Smooth muscle cell (in vitro differentiated cells): ENCODE measurements at regions not wholly inside any gene's neighbourhood (a gene's known extent, or its start where the extent isn't known, plus 50 kb on each side); places are given as distances from the start of the nearest gene placed in this dataset.

Source experiments
- DNase-seq: peaks from one replicate; lab custom pipeline; 2025; ENCODE audit not compliant: unreplicated experiment; lab: John Stamatoyannopoulos, UW
- H2AFZ ChIP-seq: fragments of 200-600 bp; sonication (generic); 2 replicates; pipeline ENCODE4 v1.6.0; 2016; ENCODE audit warnings: antibody characterized with exemption, low read depth, mild to moderate bottlenecking
- H3F3A ChIP-seq: fragments of 200-600 bp; sonication (generic); 2 replicates; pipeline ENCODE4 v1.6.0; 2017; ENCODE audit warnings: antibody characterized with exemption, low read depth
- H3K27ac ChIP-seq: fragments of 200-600 bp; sonication (generic); 2 replicates; pipeline ENCODE4 v1.5.1; 2016; ENCODE audit warnings: low read depth, mild to moderate bottlenecking
- H3K27me3 ChIP-seq: fragments of 200-600 bp; sonication (generic); 2 replicates; pipeline ENCODE4 v1.6.1; 2016; ENCODE audit warnings: low read depth, mild to moderate bottlenecking
- H3K36me3 ChIP-seq: fragments of 200-600 bp; sonication (generic); 2 replicates; pipeline ENCODE4 v1.5.1; 2016; ENCODE audit warnings: low read depth
- H3K4me1 ChIP-seq: fragments of 200-600 bp; sonication (generic); 2 replicates; pipeline ENCODE4 v1.5.1; 2016; ENCODE audit warnings: low read depth
- H3K4me2 ChIP-seq: fragments of 200-600 bp; sonication (generic); 2 replicates; pipeline ENCODE4 v1.6.0; 2016; ENCODE audit warnings: mild to moderate bottlenecking
- H3K4me3 ChIP-seq: fragments of 200-600 bp; sonication (generic); 2 replicates; pipeline ENCODE4 v1.5.1; 2016; ENCODE audit warnings: mild to moderate bottlenecking
- H3K79me2 ChIP-seq: fragments of 200-600 bp; sonication (generic); 2 replicates; pipeline ENCODE4 v1.6.0; 2016; ENCODE audit warnings: low read depth, mild to moderate bottlenecking
- H3K9ac ChIP-seq: fragments of 200-600 bp; sonication (generic); 2 replicates; pipeline ENCODE4 v1.6.0; 2016; ENCODE audit warnings: low read depth
- H3K9me3 ChIP-seq: fragments of 200-600 bp; sonication (generic); replicated peaks from 2 replicates; pipeline ENCODE4 v1.5.1; 2016; ENCODE audit warnings: low read depth
- H4K20me1 ChIP-seq: fragments of 200-600 bp; sonication (generic); 2 replicates; pipeline ENCODE4 v1.6.0; 2016; ENCODE audit warnings: low read depth
- CTCF ChIP-seq: fragments of 200-600 bp; sonication (generic); IDR thresholded peaks from 2 replicates; pipeline ENCODE4 v1.5.1; 2017; ENCODE audit warnings: borderline replicate concordance, mild to moderate bottlenecking, antibody characterized with exemption; ENCODE audit not compliant: insufficient read depth, poor library complexity, severe bottlenecking
- WGBS: methylation state at CpG from one replicate; pipeline ENCODE4 v1.1.7; 2016; ENCODE audit warnings: low lambda C conversion rate; 5-methylcytosine and 5-hydroxymethylcytosine counted together

DNA sequence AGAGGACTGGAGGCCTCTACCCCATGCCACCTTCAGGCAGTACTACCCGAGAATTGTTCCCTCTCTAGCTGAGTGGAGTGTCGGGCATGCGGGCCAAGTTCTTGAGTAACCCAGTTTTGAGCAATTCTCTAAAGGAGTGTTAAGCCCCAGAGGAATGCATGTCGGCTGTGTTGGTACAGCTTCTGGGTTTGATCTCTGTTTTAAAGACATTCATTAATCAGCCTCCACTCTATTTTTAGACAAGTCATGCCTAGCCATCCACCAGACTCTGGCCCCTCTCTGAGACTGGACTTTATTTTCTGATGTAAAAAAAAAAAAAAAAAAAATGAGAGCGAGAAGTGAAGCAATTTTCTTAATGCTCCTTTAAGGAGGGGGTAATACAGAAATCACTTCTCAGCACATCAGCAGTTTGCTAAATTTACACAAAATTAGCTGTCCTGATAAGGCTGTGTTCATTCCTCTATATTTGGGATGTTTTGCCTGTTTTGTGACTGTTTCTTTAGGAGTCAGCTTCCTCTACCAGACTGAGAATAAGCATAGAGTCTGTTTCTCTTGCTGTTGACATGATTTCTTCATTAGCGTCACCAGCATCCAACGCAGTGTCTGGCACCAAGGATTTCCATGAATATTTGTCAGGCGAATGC is 88.7 kb downstream of the AXIN2 start:
- DNase-seq, result no peak
- 21% methylated on average over 8 of the region's 8 CpGs for WGBS
- peak overlapping the region; percentile 8 for H2AFZ ChIP-seq

DNA sequence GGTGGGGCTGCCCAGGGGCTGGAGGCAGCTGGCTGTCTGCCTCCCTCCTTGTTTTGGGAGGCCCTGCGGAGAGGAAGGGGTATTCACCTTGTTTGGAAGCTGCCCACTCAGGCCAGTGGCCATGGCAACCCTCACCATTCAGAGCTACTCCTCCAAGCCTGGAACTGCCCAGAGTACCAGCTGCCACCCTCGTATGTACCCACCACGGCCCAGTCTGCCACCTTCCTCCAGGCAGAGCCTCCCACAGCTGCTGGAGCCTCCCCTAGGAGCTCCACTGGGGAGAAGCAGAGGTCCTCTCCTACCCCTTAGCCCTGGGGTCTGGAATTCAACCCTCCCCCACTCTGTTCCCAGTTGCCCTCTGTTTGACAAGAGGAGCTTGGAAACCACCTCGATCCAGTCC is 90.7 kb downstream of the AXIN2 start:
- no peak for DNase-seq
- H3K27me3 ChIP-seq, result no peaks in the 10 kb centered on the region
- peaks cover 5% of the 10 kb centered on the region for H3F3A ChIP-seq
- WGBS, result 87% methylated on average over 4 of the region's 4 CpGs
- H3K4me1 ChIP-seq, result no peaks in the 10 kb centered on the region
- H3K9ac ChIP-seq, result no peak overlapping the region
- H3K36me3 ChIP-seq, result no peaks in the 10 kb centered on the region
- no peaks in the 10 kb centered on the region for H3K9me3 ChIP-seq
- no peaks in the 10 kb centered on the region for H4K20me1 ChIP-seq
- no peak overlapping the region for H3K4me2 ChIP-seq
- TF ChIP-seq CTCF, result no peak
- no peak overlapping the region for H3K27ac ChIP-seq
- H3K79me2 ChIP-seq, result no peaks in the 10 kb centered on the region
- no peak overlapping the region for H3K4me3 ChIP-seq
- H2AFZ ChIP-seq, result no peak overlapping the region

More for the DNA sequence above, 88.7 kb downstream of the AXIN2 start:
- Histone ChIP-seq H3K27me3 (no peaks in the 10 kb centered on the region), H3K9ac (peak overlapping the region; percentile 8), H3K79me2 (no peaks in the 10 kb centered on the region), H3K27ac (peak overlapping the region; percentile 88), H3K4me1 (no peaks in the 10 kb centered on the region), H3K4me2 (peak overlapping the region; percentile 78), H3K36me3 (no peaks in the 10 kb centered on the region), H3K9me3 (no peaks in the 10 kb centered on the region), H3F3A (peaks cover 5% of the 10 kb centered on the region), H4K20me1 (no peaks in the 10 kb centered on the region), H3K4me3 (no peak overlapping the region)
- TF ChIP-seq CTCF, result no peak

DNA sequence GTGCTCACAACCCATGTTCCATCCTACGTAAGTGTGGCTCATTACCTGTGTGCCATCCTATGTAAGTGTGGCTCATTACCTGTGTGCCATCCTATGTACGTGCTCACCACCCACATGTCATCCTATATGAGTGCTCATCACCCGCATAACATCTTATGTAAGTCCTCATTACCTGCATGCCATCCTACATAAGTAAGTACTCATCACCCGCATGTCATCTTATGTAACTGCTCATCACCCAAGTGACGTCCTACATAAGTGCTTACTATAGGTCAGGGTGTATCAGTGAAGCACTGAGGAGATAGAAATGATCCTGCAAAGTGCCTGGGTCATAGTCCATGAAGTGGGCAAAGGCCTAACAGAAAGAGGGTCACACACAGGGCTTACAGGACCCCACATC is 93.1 kb downstream of the AXIN2 start:
- no peak overlapping the region for H3K4me2 ChIP-seq
- no peaks in the 10 kb centered on the region for H3K4me1 ChIP-seq
- H3F3A ChIP-seq, result peaks cover 4% of the 10 kb centered on the region
- no peak overlapping the region for H3K9ac ChIP-seq
- H3K4me3 ChIP-seq, result no peak overlapping the region
- 94% methylated on average over 5 of the region's 5 CpGs for WGBS
- H4K20me1 ChIP-seq, result no peaks in the 10 kb centered on the region
- no peak overlapping the region for H3K27ac ChIP-seq
- no peak overlapping the region for H2AFZ ChIP-seq
- H3K9me3 ChIP-seq, result no peaks in the 10 kb centered on the region
- no peak for DNase-seq
- H3K79me2 ChIP-seq, result no peaks in the 10 kb centered on the region
- no peak for TF ChIP-seq CTCF
- H3K36me3 ChIP-seq, result no peaks in the 10 kb centered on the region
- no peaks in the 10 kb centered on the region for H3K27me3 ChIP-seq

- Histone ChIP-seq H3K9ac (no peak overlapping the region), H3K79me2 (no peaks in the 10 kb centered on the region), H3K4me2 (no peak overlapping the region), H3K36me3 (no peaks in the 10 kb centered on the region), H3K4me1 (no peaks in the 10 kb centered on the region), H3K9me3 (no peaks in the 10 kb centered on the region), H3K27me3 (no peaks in the 10 kb centered on the region), H3F3A (no peaks in the 10 kb centered on the region), H4K20me1 (no peaks in the 10 kb centered on the region), H3K27ac (no peak overlapping the region), H2AFZ (no peak overlapping the region), H3K4me3 (no peak overlapping the region)
- no peak for DNase-seq
- TF ChIP-seq CTCF, result no peak
- WGBS, result 93% methylated on average over 5 of the region's 5 CpGs
These were observed 94.3 kb downstream of the AXIN2 start for GRCh38 chr17:65467156-65467555.
